ENCODE measurements at regions not wholly inside any gene's neighbourhood (a gene's known extent, or its start where the extent isn't known, plus 50 kb on each side); places are given as distances from the start of the nearest gene placed in this dataset.

GRCh38 chr14:104521816-104522745 is 57.5 kb upstream of the C14orf180 start:
- no peak for TF ChIP-seq RAD21 (IDR thresholded peaks at IDR 0.05; ENCODE audit: low read depth)
- TF ChIP-seq ELF1 (IDR thresholded peaks at IDR 0.05; ENCODE audit: borderline replicate concordance, low read depth): no peak
- CTCF ChIA-PET: no interaction called here
- Histone ChIP-seq H3K4me3 (replicated peaks in 1 of 2; ENCODE audit: low read depth in 1 of 2, low read length in 2 of 2) (no peak overlapping the region), H3K27me3 (ENCODE audit: insufficient read depth, low read length) (peaks cover 5% of the 10 kb centered on the region), H3K36me3 (ENCODE audit: control insufficient read depth in 1 of 2, insufficient read depth in 2 of 2, low read length in 2 of 2) (no peaks in the 10 kb centered on the region), H3K4me1 (ENCODE audit: control insufficient read depth in 1 of 2, insufficient read depth in 2 of 2, low read length in 2 of 2) (no peaks in the 10 kb centered on the region), H3K27ac (ENCODE audit: low read depth, low read length) (no peak overlapping the region), H3K4me2 (ENCODE audit: low read length) (no peak overlapping the region), H3K79me2 (ENCODE audit: insufficient read depth, low read length) (no peaks in the 10 kb centered on the region), H3K9ac (ENCODE audit: low read length) (no peak overlapping the region), H2AFZ (ENCODE audit: low read depth, low read length, poor library complexity, severe bottlenecking) (no peak overlapping the region), H3K9me2 (ENCODE audit: insufficient read depth) (no peaks in the 10 kb centered on the region), H3K9me3 (ENCODE audit: control insufficient read depth in 1 of 2, insufficient read depth in 1 of 2, low read depth in 1 of 2, low read length in 2 of 2) (no peaks in the 10 kb centered on the region), H4K20me1 (ENCODE audit: insufficient read depth) (no peaks in the 10 kb centered on the region)
- no TSS peak for BruUV-seq (replicated peaks)
- POLR2A ChIA-PET: no interaction called here
- intact Hi-C loops (cut with micrococcal nuclease): no loop called here
- ATAC-seq (no peak), DNase-seq (ENCODE audit: low read depth, low spot score) (no peak)
- RAD21 ChIA-PET (ENCODE audit: low non-redundant PET in 1 of 2, low total read pairs in 2 of 2, uncharacterized antibody in 2 of 2, unreplicated experiment in 2 of 2): no interaction called here

- RAD21 ChIA-PET (ENCODE audit: low non-redundant PET in 1 of 2, low total read pairs in 2 of 2, uncharacterized antibody in 2 of 2, unreplicated experiment in 2 of 2): interaction anchor here in 1 of 2 experiments (0.8 kb wide), 1 partner anchor 41 kb away, joined by 3 read pairs; no protein-coding TSS in a partner anchor
- no peak overlapping the region for H2AFZ ChIP-seq (ENCODE audit: low read depth, low read length, poor library complexity, severe bottlenecking)
- no peaks in the 10 kb centered on the region for H3K4me1 ChIP-seq (ENCODE audit: control insufficient read depth in 1 of 2, insufficient read depth in 2 of 2, low read length in 2 of 2)
- no peak overlapping the region for H3K4me2 ChIP-seq (ENCODE audit: low read length)
- no peaks in the 10 kb centered on the region for H3K79me2 ChIP-seq (ENCODE audit: insufficient read depth, low read length)
- BruUV-seq (replicated peaks): no TSS peak
- DNase-seq (ENCODE audit: low read depth, low spot score) (no peak), ATAC-seq (no peak)
- no peak overlapping the region for H3K27ac ChIP-seq (ENCODE audit: low read depth, low read length)
- intact Hi-C loops (cut with micrococcal nuclease): no loop called here
- POLR2A ChIA-PET: no interaction called here
- peaks cover 5% of the 10 kb centered on the region for H3K27me3 ChIP-seq (ENCODE audit: insufficient read depth, low read length)
- CTCF ChIA-PET: no interaction called here
- H3K9me2 ChIP-seq (ENCODE audit: insufficient read depth): no peaks in the 10 kb centered on the region
- no peaks in the 10 kb centered on the region for H3K9me3 ChIP-seq (ENCODE audit: control insufficient read depth in 1 of 2, insufficient read depth in 1 of 2, low read depth in 1 of 2, low read length in 2 of 2)
- no peak overlapping the region for H3K4me3 ChIP-seq (replicated peaks in 1 of 2; ENCODE audit: low read depth in 1 of 2, low read length in 2 of 2)
- no peak overlapping the region for H3K9ac ChIP-seq (ENCODE audit: low read length)
- H3K36me3 ChIP-seq (ENCODE audit: control insufficient read depth in 1 of 2, insufficient read depth in 2 of 2, low read length in 2 of 2): no peaks in the 10 kb centered on the region
- no peak for TF ChIP-seq ZFX (IDR thresholded peaks at IDR 0.05)
- TF ChIP-seq CTCF (IDR thresholded peaks at IDR 0.05 in 2 of 3, conservative IDR thresholded peaks at IDR 0.05 in 1 of 3; ENCODE audit: borderline replicate concordance in 1 of 3, insufficient read depth in 1 of 3, low read depth in 2 of 3, low read length in 2 of 3): no peak
- no peak for TF ChIP-seq SIN3A (IDR thresholded peaks at IDR 0.05; ENCODE audit: low read depth)
- TF ChIP-seq, protein P1, sequence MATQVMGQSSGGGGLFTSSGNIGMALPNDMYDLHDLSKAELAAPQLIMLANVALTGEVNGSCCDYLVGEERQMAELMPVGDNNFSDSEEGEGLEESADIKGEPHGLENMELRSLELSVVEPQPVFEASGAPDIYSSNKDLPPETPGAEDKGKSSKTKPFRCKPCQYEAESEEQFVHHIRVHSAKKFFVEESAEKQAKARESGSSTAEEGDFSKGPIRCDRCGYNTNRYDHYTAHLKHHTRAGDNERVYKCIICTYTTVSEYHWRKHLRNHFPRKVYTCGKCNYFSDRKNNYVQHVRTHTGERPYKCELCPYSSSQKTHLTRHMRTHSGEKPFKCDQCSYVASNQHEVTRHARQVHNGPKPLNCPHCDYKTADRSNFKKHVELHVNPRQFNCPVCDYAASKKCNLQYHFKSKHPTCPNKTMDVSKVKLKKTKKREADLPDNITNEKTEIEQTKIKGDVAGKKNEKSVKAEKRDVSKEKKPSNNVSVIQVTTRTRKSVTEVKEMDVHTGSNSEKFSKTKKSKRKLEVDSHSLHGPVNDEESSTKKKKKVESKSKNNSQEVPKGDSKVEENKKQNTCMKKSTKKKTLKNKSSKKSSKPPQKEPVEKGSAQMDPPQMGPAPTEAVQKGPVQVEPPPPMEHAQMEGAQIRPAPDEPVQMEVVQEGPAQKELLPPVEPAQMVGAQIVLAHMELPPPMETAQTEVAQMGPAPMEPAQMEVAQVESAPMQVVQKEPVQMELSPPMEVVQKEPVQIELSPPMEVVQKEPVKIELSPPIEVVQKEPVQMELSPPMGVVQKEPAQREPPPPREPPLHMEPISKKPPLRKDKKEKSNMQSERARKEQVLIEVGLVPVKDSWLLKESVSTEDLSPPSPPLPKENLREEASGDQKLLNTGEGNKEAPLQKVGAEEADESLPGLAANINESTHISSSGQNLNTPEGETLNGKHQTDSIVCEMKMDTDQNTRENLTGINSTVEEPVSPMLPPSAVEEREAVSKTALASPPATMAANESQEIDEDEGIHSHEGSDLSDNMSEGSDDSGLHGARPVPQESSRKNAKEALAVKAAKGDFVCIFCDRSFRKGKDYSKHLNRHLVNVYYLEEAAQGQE (IDR thresholded peaks at IDR 0.05; ENCODE audit: low read depth): no peak
- no peaks in the 10 kb centered on the region for H4K20me1 ChIP-seq (ENCODE audit: insufficient read depth)
These were observed 56.5 kb upstream of the C14orf180 start for GRCh38 chr14:104522926-104523545.
